OCI-LY7 (cell line): ENCODE measurements at regions not wholly inside any gene's neighbourhood (a gene's known extent, or its start where the extent isn't known, plus 50 kb on each side); places are given as distances from the start of the nearest gene placed in this dataset.

Source experiments
- BruUV-seq: library from RNA; stranded (reverse); fragments of 400-500 nt; replicated peaks from 2 replicates; lab custom pipeline; 2021; lab: Mats Ljungman, UMichigan
- CTCF ChIA-PET: fragments of 300-600 bp; sonication (Branson Sonifier 250); formaldehyde crosslinking; loops from one replicate; lab custom pipeline; 2022; ENCODE audit warnings: antibody characterized with exemption; ENCODE audit not compliant: unreplicated experiment; lab: Charles Lee
- POLR2A ChIA-PET: fragments of 300-600 bp; sonication (Branson Sonifier 250); formaldehyde crosslinking; loops from one replicate; lab custom pipeline; 2022; ENCODE audit warnings: antibody characterized with exemption; lab: Charles Lee
- DNase-seq: peaks from one replicate; pipeline ENCODE4 v3.0.0-alpha.2; 2015; ENCODE audit warnings: low spot score
- H2AFZ ChIP-seq: fragments of 200-600 bp; sonication (generic), shearing (Covaris generic); 2 replicates; pipeline ENCODE4 v1.6.1; 2014; ENCODE audit warnings: mild to moderate bottlenecking, antibody characterized with exemption, low read length, moderate library complexity
- H3K27ac ChIP-seq: fragments of 200-600 bp; sonication (generic); 2 replicates; pipeline ENCODE4 v1.5.1; 2014; ENCODE audit warnings: mixed run types, low read depth, mild to moderate bottlenecking, moderate library complexity, low read length, inconsistent platforms; ENCODE audit not compliant: poor library complexity, severe bottlenecking
- H3K36me3 ChIP-seq: fragments of 200-600 bp; sonication (generic); 2 replicates; pipeline ENCODE4 v1.6.1; 2014; ENCODE audit warnings: mild to moderate bottlenecking, antibody characterized with exemption, low read length, moderate library complexity, mixed read lengths; ENCODE audit not compliant: insufficient read depth
- H3K4me1 ChIP-seq: fragments of 200-600 bp; sonication (generic); 2 replicates; pipeline ENCODE4 v1.5.1; 2014; ENCODE audit warnings: mild to moderate bottlenecking, low read length; ENCODE audit not compliant: insufficient read depth, poor library complexity, severe bottlenecking
- H3K4me2 ChIP-seq: fragments of 200-600 bp; sonication (generic); 2 replicates; pipeline ENCODE4 v1.6.1; 2014; ENCODE audit warnings: mild to moderate bottlenecking, low read length
- H3K4me3 ChIP-seq: fragments of 200-600 bp; sonication (generic); 2 replicates; pipeline ENCODE4 v1.5.1; 2014; ENCODE audit warnings: mild to moderate bottlenecking, low read depth, low read length; ENCODE audit not compliant: poor library complexity, severe bottlenecking
- H3K79me2 ChIP-seq: fragments of 200-600 bp; sonication (generic); 2 replicates; pipeline ENCODE4 v1.6.1; 2016; ENCODE audit warnings: low read depth, mild to moderate bottlenecking, low read length, moderate library complexity, mixed read lengths; ENCODE audit not compliant: insufficient read depth
- H3K9me2 ChIP-seq: fragments of 200-600 bp; sonication (generic); 2 replicates; pipeline ENCODE4 v1.6.1; 2016; ENCODE audit warnings: mild to moderate bottlenecking, low read length, mixed read lengths; ENCODE audit not compliant: insufficient read depth
- H3K9me3 ChIP-seq: fragments of 200-600 bp; sonication (generic); 2 replicates; pipeline ENCODE4 v1.6.1; 2014; ENCODE audit warnings: mild to moderate bottlenecking, mixed run types, low read length, mixed read lengths
- H4K20me1 ChIP-seq: fragments of 200-600 bp; sonication (generic); 2 replicates; pipeline ENCODE4 v1.6.1; 2014; ENCODE audit warnings: mild to moderate bottlenecking, antibody characterized with exemption, low read length, moderate library complexity, mixed read lengths; ENCODE audit not compliant: insufficient read depth
- EZH2phosphoT487 ChIP-seq: fragments of 200-600 bp; sonication (generic); IDR thresholded peaks from 2 replicates; pipeline ENCODE4 v1.6.1; 2018; ENCODE audit warnings: low read depth, borderline replicate concordance, mild to moderate bottlenecking, mixed run types, antibody characterized with exemption, low read length, moderate library complexity, mixed read lengths
- intact Hi-C: fragments of 100-400 bp; cut with micrococcal nuclease; formaldehyde crosslinking; loops from one replicate; pipeline ENCODE4 v1.10.0; 2022; ENCODE audit not compliant: unreplicated experiment
- TF ChIP-seq, protein P1 (sequence below): fragments of 200-600 bp; sonication (generic); conservative IDR thresholded peaks from 2 replicates; pipeline ENCODE4 v1.5.1; 2014; ENCODE audit warnings: mild to moderate bottlenecking, antibody characterized with exemption, low read length, moderate library complexity, mixed read lengths

DNA sequence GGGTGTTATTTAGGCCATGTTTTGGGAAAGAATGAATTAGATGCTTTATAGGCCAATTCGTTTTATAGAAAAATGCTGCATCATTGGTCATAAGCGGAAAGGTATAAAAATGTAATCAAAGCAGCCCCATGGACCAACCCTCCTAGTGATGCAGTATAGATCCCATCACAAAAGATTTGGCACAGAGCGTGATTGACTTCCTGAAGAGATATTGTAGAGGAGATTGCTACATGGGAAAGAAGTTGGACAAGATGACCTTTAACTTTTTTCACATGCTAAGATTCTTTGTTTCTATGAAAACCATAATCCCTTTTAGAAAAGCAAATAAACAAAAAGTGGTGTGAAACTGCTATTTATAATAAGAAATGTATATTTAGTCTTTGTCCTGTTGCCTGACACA lies 136.5 kb upstream of the FNDC3A start:
- BruUV-seq: no TSS peak
- intact Hi-C loops: no loop called here

GRCh38 chr13:48840366-48840765 lies 135.3 kb upstream of the FNDC3A start:
- no peaks in the 10 kb centered on the region for H3K9me3 ChIP-seq
- H4K20me1 ChIP-seq: no peaks in the 10 kb centered on the region
- BruUV-seq: no TSS peak
- TF ChIP-seq EZH2phosphoT487: no peak
- TF ChIP-seq, protein P1, sequence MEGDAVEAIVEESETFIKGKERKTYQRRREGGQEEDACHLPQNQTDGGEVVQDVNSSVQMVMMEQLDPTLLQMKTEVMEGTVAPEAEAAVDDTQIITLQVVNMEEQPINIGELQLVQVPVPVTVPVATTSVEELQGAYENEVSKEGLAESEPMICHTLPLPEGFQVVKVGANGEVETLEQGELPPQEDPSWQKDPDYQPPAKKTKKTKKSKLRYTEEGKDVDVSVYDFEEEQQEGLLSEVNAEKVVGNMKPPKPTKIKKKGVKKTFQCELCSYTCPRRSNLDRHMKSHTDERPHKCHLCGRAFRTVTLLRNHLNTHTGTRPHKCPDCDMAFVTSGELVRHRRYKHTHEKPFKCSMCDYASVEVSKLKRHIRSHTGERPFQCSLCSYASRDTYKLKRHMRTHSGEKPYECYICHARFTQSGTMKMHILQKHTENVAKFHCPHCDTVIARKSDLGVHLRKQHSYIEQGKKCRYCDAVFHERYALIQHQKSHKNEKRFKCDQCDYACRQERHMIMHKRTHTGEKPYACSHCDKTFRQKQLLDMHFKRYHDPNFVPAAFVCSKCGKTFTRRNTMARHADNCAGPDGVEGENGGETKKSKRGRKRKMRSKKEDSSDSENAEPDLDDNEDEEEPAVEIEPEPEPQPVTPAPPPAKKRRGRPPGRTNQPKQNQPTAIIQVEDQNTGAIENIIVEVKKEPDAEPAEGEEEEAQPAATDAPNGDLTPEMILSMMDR: no peak
- H3K79me2 ChIP-seq: no peaks in the 10 kb centered on the region
- intact Hi-C loops: no loop called here
- H3K9me2 ChIP-seq: no peaks in the 10 kb centered on the region
- H3K4me2 ChIP-seq: no peak overlapping the region
- no peak for DNase-seq
- no peak overlapping the region for H2AFZ ChIP-seq
- H3K4me1 ChIP-seq: no peaks in the 10 kb centered on the region
- no peaks in the 10 kb centered on the region for H3K36me3 ChIP-seq
- ChIA-PET POLR2A (no interaction called here), CTCF (no interaction called here)
- H3K4me3 ChIP-seq: no peak overlapping the region
- H3K27ac ChIP-seq: no peak overlapping the region

More for the DNA sequence above, 136.5 kb upstream of the FNDC3A start:
- no peaks in the 10 kb centered on the region for H3K9me3 ChIP-seq
- no peak overlapping the region for H3K4me3 ChIP-seq
- CTCF ChIA-PET: no interaction called here
- no peaks in the 10 kb centered on the region for H3K36me3 ChIP-seq
- no peak for DNase-seq
- H3K4me1 ChIP-seq: no peaks in the 10 kb centered on the region
- no peak overlapping the region for H2AFZ ChIP-seq
- TF ChIP-seq, protein P1: no peak
- TF ChIP-seq EZH2phosphoT487: no peak
- no peaks in the 10 kb centered on the region for H3K79me2 ChIP-seq
- no peak overlapping the region for H3K27ac ChIP-seq
- no peaks in the 10 kb centered on the region for H4K20me1 ChIP-seq
- POLR2A ChIA-PET: interaction anchor here (0.7 kb wide), 1 partner anchor 395 kb away, joined by 4 read pairs; no protein-coding TSS in a partner anchor
- H3K9me2 ChIP-seq: no peaks in the 10 kb centered on the region
- no peak overlapping the region for H3K4me2 ChIP-seq

DNA sequence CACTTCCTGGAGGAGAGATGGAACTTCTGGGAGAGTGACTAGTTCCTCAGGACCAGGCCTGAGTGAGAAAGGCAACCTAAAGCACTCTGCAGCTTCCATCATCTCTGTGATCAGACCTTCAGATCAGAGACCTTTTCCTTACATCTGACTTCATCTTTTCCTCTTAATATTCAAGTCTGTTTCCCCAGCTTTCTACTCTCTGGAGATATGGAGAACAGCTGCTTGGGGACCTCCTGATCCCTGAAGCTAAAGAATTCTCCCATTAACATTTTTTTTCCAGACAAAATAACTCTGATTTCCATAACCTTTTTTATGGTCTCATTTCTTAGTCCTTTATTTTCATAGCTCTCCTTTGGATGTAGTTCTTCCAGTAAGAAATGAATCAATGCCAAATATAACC lies 133.4 kb upstream of the FNDC3A start:
- Histone ChIP-seq H3K9me2 (no peaks in the 10 kb centered on the region), H3K79me2 (no peaks in the 10 kb centered on the region), H3K4me1 (no peaks in the 10 kb centered on the region), H4K20me1 (no peaks in the 10 kb centered on the region), H3K27ac (no peak overlapping the region), H3K9me3 (no peaks in the 10 kb centered on the region), H2AFZ (no peak overlapping the region), H3K4me3 (no peak overlapping the region), H3K4me2 (no peak overlapping the region), H3K36me3 (no peaks in the 10 kb centered on the region)
- intact Hi-C loops: no loop called here
- POLR2A ChIA-PET: interaction anchor here (0.9 to 1.7 kb wide), 2 partner anchors 12 to 21 kb away, joined by 3 to 5 read pairs; no protein-coding TSS in a partner anchor
- CTCF ChIA-PET: no interaction called here
- no peak for DNase-seq
- no peak for TF ChIP-seq EZH2phosphoT487
- TF ChIP-seq, protein P1: no peak
- no TSS peak for BruUV-seq
